Astrocyte of the cerebellum (primary cell): ENCODE measurements at regions not wholly inside any gene's neighbourhood (a gene's known extent, or its start where the extent isn't known, plus 50 kb on each side); places are given as distances from the start of the nearest gene placed in this dataset.

Experiments
- DNase-seq: peaks from one replicate; pipeline ENCODE4 v3.0.0-alpha.2; 2011; ENCODE audit warnings: low read depth
- H3K4me3 ChIP-seq: 2 replicates; pipeline ENCODE4 v1.5.1; 2011; ENCODE audit warnings: mild to moderate bottlenecking, low read depth, low read length, moderate library complexity
- in situ Hi-C: cut with HindIII; loops from 2 replicates; pipeline ENCODE4 v1.10.0; 2017; ENCODE audit warnings: low sequenced_read_pairs
- TF ChIP-seq, protein P1 (sequence below): IDR thresholded peaks from 2 replicates; pipeline ENCODE4 v1.5.1; 2012; ENCODE audit warnings: low read length, low read depth, moderate library complexity, mild to moderate bottlenecking; ENCODE audit errors: missing control alignments

- in situ Hi-C loops, result no loop called here
- DNase-seq, result no peak
- TF ChIP-seq, protein P1, sequence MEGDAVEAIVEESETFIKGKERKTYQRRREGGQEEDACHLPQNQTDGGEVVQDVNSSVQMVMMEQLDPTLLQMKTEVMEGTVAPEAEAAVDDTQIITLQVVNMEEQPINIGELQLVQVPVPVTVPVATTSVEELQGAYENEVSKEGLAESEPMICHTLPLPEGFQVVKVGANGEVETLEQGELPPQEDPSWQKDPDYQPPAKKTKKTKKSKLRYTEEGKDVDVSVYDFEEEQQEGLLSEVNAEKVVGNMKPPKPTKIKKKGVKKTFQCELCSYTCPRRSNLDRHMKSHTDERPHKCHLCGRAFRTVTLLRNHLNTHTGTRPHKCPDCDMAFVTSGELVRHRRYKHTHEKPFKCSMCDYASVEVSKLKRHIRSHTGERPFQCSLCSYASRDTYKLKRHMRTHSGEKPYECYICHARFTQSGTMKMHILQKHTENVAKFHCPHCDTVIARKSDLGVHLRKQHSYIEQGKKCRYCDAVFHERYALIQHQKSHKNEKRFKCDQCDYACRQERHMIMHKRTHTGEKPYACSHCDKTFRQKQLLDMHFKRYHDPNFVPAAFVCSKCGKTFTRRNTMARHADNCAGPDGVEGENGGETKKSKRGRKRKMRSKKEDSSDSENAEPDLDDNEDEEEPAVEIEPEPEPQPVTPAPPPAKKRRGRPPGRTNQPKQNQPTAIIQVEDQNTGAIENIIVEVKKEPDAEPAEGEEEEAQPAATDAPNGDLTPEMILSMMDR, result no peak
- H3K4me3 ChIP-seq, result no peak overlapping the region
These were observed 221.8 kb downstream of the TTLL7 start for GRCh38 chr1:83776913-83777757.

- H3K4me3 ChIP-seq, result no peak overlapping the region
- in situ Hi-C loops, result no loop called here
- TF ChIP-seq, protein P1, result no peak
These were observed 222.8 kb downstream of the TTLL7 start for GRCh38 chr1:83775977-83776603.

DNA sequence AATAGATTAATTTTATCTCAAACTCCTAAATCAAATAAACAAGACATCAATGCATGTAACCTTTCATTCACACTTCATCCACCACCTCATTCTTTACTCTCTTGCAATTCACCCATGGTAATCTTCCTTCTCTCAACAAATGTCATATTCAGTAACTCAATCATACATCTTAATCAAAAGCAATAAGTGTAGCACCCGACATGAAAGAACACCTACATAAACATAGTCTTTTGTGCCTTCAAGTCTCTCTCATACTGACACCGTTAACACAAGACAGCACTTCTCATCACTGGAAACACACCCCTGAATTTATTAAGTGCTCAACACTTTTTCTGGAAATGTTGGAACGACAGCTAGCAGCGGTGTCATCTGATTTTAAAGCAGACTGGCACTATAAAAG lies 225.9 kb downstream of the TTLL7 start:
- in situ Hi-C loops, result no loop called here
- DNase-seq, result no peak
- TF ChIP-seq, protein P1, result no peak
- no peak overlapping the region for H3K4me3 ChIP-seq

More at GRCh38 chr1:83775977-83776603, 222.8 kb downstream of the TTLL7 start:
- no peak for DNase-seq

- no peak overlapping the region for H3K4me3 ChIP-seq
- in situ Hi-C loops, result no loop called here
- DNase-seq, result no peak
- TF ChIP-seq, protein P1, result no peak
These were observed 228.6 kb downstream of the TTLL7 start for GRCh38 chr1:83770319-83770661.

- H3K4me3 ChIP-seq, result no peak overlapping the region
- TF ChIP-seq, protein P1, result no peak
- in situ Hi-C loops, result no loop called here
- no peak for DNase-seq
These were observed 229.2 kb downstream of the TTLL7 start for GRCh38 chr1:83769594-83770318.

DNA sequence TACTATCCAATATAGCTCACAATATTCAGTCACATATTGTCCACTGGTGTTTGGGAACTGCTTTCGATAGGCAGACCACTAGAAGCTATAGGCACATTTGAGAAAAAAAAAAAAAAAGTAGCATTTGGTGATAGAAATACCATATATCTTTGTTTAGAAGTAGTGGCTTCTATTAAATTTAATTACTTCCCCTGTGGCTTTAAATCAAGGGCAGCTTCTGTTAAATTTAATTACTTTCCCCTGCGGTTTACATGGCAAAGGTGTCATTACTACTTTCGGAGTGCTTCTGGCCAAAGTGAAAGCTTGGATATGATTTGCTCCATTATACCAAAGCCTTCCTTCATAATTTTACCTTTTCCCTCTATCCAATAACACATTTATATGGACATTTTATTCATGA lies 229.9 kb downstream of the TTLL7 start:
- no peak for DNase-seq
- no peak overlapping the region for H3K4me3 ChIP-seq
- in situ Hi-C loops, result no loop called here
- TF ChIP-seq, protein P1, result no peak
